Endothelial cell of umbilical vein (primary cell): ENCODE measurements at regions not wholly inside any gene's neighbourhood (a gene's known extent, or its start where the extent isn't known, plus 50 kb on each side); places are given as distances from the start of the nearest gene placed in this dataset.

Source experiments
- BruUV-seq: library from RNA; stranded (reverse); fragments of 400-500 nt; replicated peaks from 2 replicates; lab custom pipeline; 2021; lab: Mats Ljungman, UMichigan
- CTCF ChIA-PET: fragments of 300-600, 350-600 bp; sonication (Branson Sonifier 250); formaldehyde crosslinking; loops from one replicate; lab custom pipeline; 2021; ENCODE audit warnings: antibody characterized with exemption, inconsistent platforms; lab: Charles Lee
- POLR2A ChIA-PET: fragments of 300-600, 350-600 bp; sonication (Branson Sonifier 250); formaldehyde crosslinking; loops from one replicate; lab custom pipeline; 2021; ENCODE audit warnings: antibody characterized with exemption, inconsistent platforms; lab: Charles Lee
- DNase-seq: peaks from one replicate; pipeline ENCODE4 v3.0.0-alpha.2; 2011; ENCODE audit warnings: low read depth, low spot score
- FAIRE-seq: peaks from 2 replicates; lab custom pipeline; 2011; peaks lifted over from hg19 to GRCh38; lab: Jason Lieb, UNC
- H2AFZ ChIP-seq: 2 replicates; pipeline ENCODE4 v1.6.0; 2012; ENCODE audit warnings: low read depth, low read length, control low read depth, inconsistent platforms
- H3K27ac ChIP-seq: 2 replicates; pipeline ENCODE4 v1.5.1; 2011; ENCODE audit warnings: low read depth, mild to moderate bottlenecking, control low read depth, low read length, moderate library complexity; ENCODE audit not compliant: insufficient read depth
- H3K27me3 ChIP-seq, 2 experiments: 2 replicates each; pipeline versions ENCODE4 v1.6.0 to v1.6.1; 2011; ENCODE audit warnings: low read length in 2 of 2, mixed read lengths in 1 of 2; ENCODE audit not compliant: control insufficient read depth in 2 of 2, insufficient read depth in 2 of 2
- H3K36me3 ChIP-seq, 2 experiments: 2 replicates in 1 of 2; 3 replicates in 1 of 2; pipeline ENCODE4 v1.5.1; 2011; ENCODE audit warnings: low read length in 2 of 2, mild to moderate bottlenecking in 1 of 2, moderate library complexity in 1 of 2; ENCODE audit not compliant: control insufficient read depth in 2 of 2, insufficient read depth in 2 of 2; ENCODE audit errors: extremely low read depth in 1 of 2
- H3K4me1 ChIP-seq: 3 replicates; pipeline ENCODE4 v1.5.1; 2011; ENCODE audit warnings: mild to moderate bottlenecking, low read length; ENCODE audit not compliant: control insufficient read depth, insufficient read depth; ENCODE audit errors: extremely low read depth
- H3K4me2 ChIP-seq: 2 replicates; pipeline ENCODE4 v1.6.1; 2011; ENCODE audit warnings: low read length, control low read depth, mixed read lengths; ENCODE audit not compliant: insufficient read depth
- H3K4me3 ChIP-seq, 3 experiments: fragments of 200-600 bp in 1 of 3; sonication (generic), shearing (Covaris generic) in 1 of 3; replicated peaks in 1 of 3; 2 replicates each; pipeline ENCODE4 v1.5.1; 2011 to 2016; ENCODE audit warnings: control low read depth in 3 of 3, low read length in 3 of 3, mild to moderate bottlenecking in 2 of 3, inconsistent platforms in 1 of 3, low read depth in 1 of 3, moderate library complexity in 1 of 3; ENCODE audit not compliant: insufficient read depth in 1 of 3
- H3K79me2 ChIP-seq: 2 replicates; pipeline ENCODE4 v1.6.0; 2012; ENCODE audit warnings: low read length, inconsistent platforms; ENCODE audit not compliant: control insufficient read depth, insufficient read depth
- H3K9ac ChIP-seq: replicated peaks from 2 replicates; pipeline ENCODE3; 2011; ENCODE audit warnings: low read length, control low read depth; ENCODE audit not compliant: insufficient read depth; ENCODE audit errors: extremely low read depth
- H3K9me1 ChIP-seq: replicated peaks from 3 replicates; pipeline ENCODE4 v1.6.0; 2011; ENCODE audit warnings: mild to moderate bottlenecking, low read length; ENCODE audit not compliant: control insufficient read depth, insufficient read depth; ENCODE audit errors: extremely low read depth
- H3K9me3 ChIP-seq: replicated peaks from 2 replicates; pipeline ENCODE4 v1.5.1; 2012; ENCODE audit warnings: low read length, inconsistent platforms; ENCODE audit not compliant: control insufficient read depth, insufficient read depth
- H4K20me1 ChIP-seq: replicated peaks from 2 replicates; pipeline ENCODE3; 2011; ENCODE audit warnings: mild to moderate bottlenecking, low read length; ENCODE audit not compliant: control insufficient read depth, insufficient read depth; ENCODE audit errors: extremely low read depth
- CTCF ChIP-seq, 2 donors: IDR thresholded peaks; 1 replicate in 1 of 2; 2 replicates in 1 of 2; pipeline ENCODE4 v1.5.1; 2011; ENCODE audit warnings: low read length in 2 of 2, mild to moderate bottlenecking in 2 of 2, moderate library complexity in 2 of 2, control low read depth in 1 of 2, inconsistent platforms in 1 of 2, low read depth in 1 of 2; ENCODE audit not compliant: insufficient read depth in 1 of 2; ENCODE audit errors: extremely low read depth in 1 of 2
- FOS ChIP-seq: IDR thresholded peaks from 2 replicates; pipeline ENCODE4 v1.6.1; 2011; ENCODE audit warnings: mild to moderate bottlenecking, low read length, moderate library complexity, borderline replicate concordance; ENCODE audit not compliant: insufficient read depth
- GATA2 ChIP-seq: IDR thresholded peaks from 2 replicates; pipeline ENCODE4 v1.7.0; 2011; ENCODE audit warnings: low read depth, mild to moderate bottlenecking, moderate library complexity, mixed read lengths, low read length; ENCODE audit not compliant: insufficient read length, insufficient read depth
- JUN ChIP-seq: IDR thresholded peaks from 2 replicates; pipeline ENCODE4 v1.6.1; 2011; ENCODE audit warnings: borderline replicate concordance, low read depth; ENCODE audit not compliant: insufficient read length, insufficient read depth
- MAX ChIP-seq: IDR thresholded peaks from 2 replicates; pipeline ENCODE4 v1.6.1; 2011; ENCODE audit not compliant: insufficient read depth, insufficient read length
- MYC ChIP-seq: IDR thresholded peaks from one replicate; pipeline ENCODE4 v1.6.1; 2011; ENCODE audit warnings: mild to moderate bottlenecking, low read depth, low read length
- POLR2A ChIP-seq: IDR thresholded peaks from 2 replicates; pipeline ENCODE4 v1.6.1; 2012; ENCODE audit warnings: low read depth, mild to moderate bottlenecking, control low read depth, low read length
- POLR2AphosphoS5 ChIP-seq: IDR thresholded peaks from 2 replicates; pipeline ENCODE4 v1.6.1; 2012; ENCODE audit warnings: low read depth, mild to moderate bottlenecking, control low read depth, low read length, moderate library complexity; ENCODE audit not compliant: insufficient read depth
- dilution Hi-C: fragments of 300-500 bp; cut with MboI; formaldehyde crosslinking; loops from one replicate; pipeline ENCODE4 v1.15.0; 2019; ENCODE audit warnings: low sequenced_read_pairs; ENCODE audit not compliant: extremely low pct_ligation_motif_present
- intact Hi-C: fragments of 100-400 bp; cut with micrococcal nuclease; formaldehyde crosslinking; loops from one replicate; pipeline ENCODE4 v1.10.0; 2022

- POLR2A ChIA-PET = no interaction called here
- H3K4me2 ChIP-seq = no peak overlapping the region
- CTCF ChIA-PET = no interaction called here
- FAIRE-seq = no peak
- H3K4me3 ChIP-seq = no peak overlapping the region
- TF ChIP-seq MYC (no peak), JUN (no peak), POLR2A (no peak), MAX (no peak), POLR2AphosphoS5 (no peak), FOS (no peak)
- H3K79me2 ChIP-seq = no peaks in the 10 kb centered on the region
- H2AFZ ChIP-seq = no peak overlapping the region
- intact Hi-C loops = no loop called here
- no peaks in the 10 kb centered on the region for H4K20me1 ChIP-seq
- H3K4me1 ChIP-seq = no peaks in the 10 kb centered on the region
- H3K9ac ChIP-seq = no peak overlapping the region
- H3K9me1 ChIP-seq = no peaks in the 10 kb centered on the region
- dilution Hi-C loops = no loop called here
- peaks cover 1% of the 10 kb centered on the region for H3K9me3 ChIP-seq
- DNase-seq = no peak
- no peaks in the 10 kb centered on the region for H3K36me3 ChIP-seq
- H3K27ac ChIP-seq = no peak overlapping the region
- no peaks in the 10 kb centered on the region for H3K27me3 ChIP-seq
- BruUV-seq = no TSS peak
Measured at GRCh38 chr7:119436882-119437281, 836.1 kb upstream of the KCND2 start.

GRCh38 chr7:119438315-119438714 lies 834.7 kb upstream of the KCND2 start:
- no peaks in the 10 kb centered on the region for H3K9me1 ChIP-seq
- ChIA-PET CTCF (no interaction called here), POLR2A (no interaction called here)
- H2AFZ ChIP-seq = no peak overlapping the region
- H3K4me3 ChIP-seq = no peak overlapping the region
- H4K20me1 ChIP-seq = no peaks in the 10 kb centered on the region
- peaks cover 3% of the 10 kb centered on the region for H3K9me3 ChIP-seq
- H3K9ac ChIP-seq = no peak overlapping the region
- no peaks in the 10 kb centered on the region for H3K36me3 ChIP-seq
- no peak overlapping the region for H3K4me2 ChIP-seq
- H3K4me1 ChIP-seq = no peaks in the 10 kb centered on the region
- TF ChIP-seq FOS (no peak), MAX (no peak), CTCF (IDR thresholded peaks at IDR 0.05; ENCODE audit: extremely low read depth in 1 of 2, insufficient read depth in 1 of 2, low read depth in 1 of 2, low read length in 2 of 2) (no peak), GATA2 (no peak), POLR2AphosphoS5 (no peak), MYC (no peak)
- dilution Hi-C loops (no loop called here), intact Hi-C loops (no loop called here)
- no TSS peak for BruUV-seq
- no peaks in the 10 kb centered on the region for H3K27me3 ChIP-seq
- no peak for DNase-seq
- no peaks in the 10 kb centered on the region for H3K79me2 ChIP-seq
- FAIRE-seq = no peak
- H3K27ac ChIP-seq = no peak overlapping the region
